ENCODE measurements at regions not wholly inside any gene's neighbourhood (a gene's known extent, or its start where the extent isn't known, plus 50 kb on each side); places are given as distances from the start of the nearest gene placed in this dataset.

GRCh38 chr6:122007339-122007738 lies 392.1 kb upstream of the HSF2 start:
- FAIRE-seq (no peak), ATAC-seq (no peak), DNase-seq (ENCODE audit: low spot score) (no peak)
- BruUV-seq (replicated peaks), result no TSS peak
- intact Hi-C loops (cut with micrococcal nuclease; ENCODE audit: unreplicated experiment) (no loop called here), in situ Hi-C loops (cut with HindIII; ENCODE audit: extremely low pct_ligation_motif_present, low pct_unique_long_range_greater_than_20kb) (no loop called here)
- Histone ChIP-seq H3K79me2 (ENCODE audit: insufficient read depth, low read length) (no peaks in the 10 kb centered on the region), H3K9me3 (ENCODE audit: low read length) (no peaks in the 10 kb centered on the region), H3K27ac (ENCODE audit: extremely low read length, insufficient read depth, low read length) (no peak overlapping the region), H4K20me1 (ENCODE audit: insufficient read depth, low read length) (no peaks in the 10 kb centered on the region), H3K4me3 (replicated peaks in 1 of 3; ENCODE audit: insufficient read depth in 1 of 3, low read depth in 2 of 3, low read length in 3 of 3) (no peak overlapping the region), H3K4me1 (ENCODE audit: insufficient read depth, low read length) (no peaks in the 10 kb centered on the region), H2AFZ (ENCODE audit: low read length) (no peak overlapping the region), H3K27me3 (ENCODE audit: control insufficient read depth in 1 of 2, insufficient read depth in 2 of 2, low read length in 2 of 2) (no peaks in the 10 kb centered on the region), H3K9ac (ENCODE audit: insufficient read depth, low read depth, low read length) (no peak overlapping the region), H3K36me3 (replicated peaks in 1 of 2; ENCODE audit: control insufficient read depth in 1 of 2, insufficient read depth in 2 of 2, low read length in 2 of 2) (no peaks in the 10 kb centered on the region), H3K4me2 (ENCODE audit: low read depth, low read length) (no peak overlapping the region)
- 3% methylated on average over 1 of the region's 1 CpG for WGBS (ENCODE audit: low lambda C conversion rate)
- ChIA-PET POLR2A (no interaction called here), CTCF (ENCODE audit: low intra/inter-chr PET ratio, low total read pairs) (no interaction called here)
- TF ChIP-seq RFXAP (CRISPR knock-in tag; IDR thresholded peaks at IDR 0.05; ENCODE audit: borderline replicate concordance), result no peak
- TF ChIP-seq ETV6 (CRISPR knock-in tag; conservative IDR thresholded peaks at IDR 0.05), result no peak
- no peak for TF ChIP-seq ARID3A (IDR thresholded peaks at IDR 0.05; ENCODE audit: low read depth, low read length)
- TF ChIP-seq IKZF5 (CRISPR knock-in tag; IDR thresholded peaks at IDR 0.05), result no peak
- no peak for TF ChIP-seq ZNF749 (CRISPR knock-in tag; IDR thresholded peaks at IDR 0.05; ENCODE audit: borderline replicate concordance)
- no peak for TF ChIP-seq ZNF782 (CRISPR knock-in tag; IDR thresholded peaks at IDR 0.05; ENCODE audit: borderline replicate concordance)
- no peak for TF ChIP-seq TOE1 (CRISPR knock-in tag; IDR thresholded peaks at IDR 0.05)
- TF ChIP-seq NKX3-1 (CRISPR knock-in tag; IDR thresholded peaks at IDR 0.05), result no peak
- TF ChIP-seq ZNF407 (CRISPR knock-in tag; IDR thresholded peaks at IDR 0.05; ENCODE audit: not compliant biosample characterization), result no peak
- TF ChIP-seq FOXC1 (CRISPR knock-in tag; IDR thresholded peaks at IDR 0.05; ENCODE audit: borderline replicate concordance), result no peak
- TF ChIP-seq KLF16 (CRISPR knock-in tag; IDR thresholded peaks at IDR 0.05), result no peak
- TF ChIP-seq ZBTB42 (CRISPR knock-in tag; IDR thresholded peaks at IDR 0.05), result no peak
- TF ChIP-seq ZBTB7B (CRISPR knock-in tag; IDR thresholded peaks at IDR 0.05), result no peak
